HG03159 (cell line): ENCODE measurements at regions not wholly inside any gene's neighbourhood (a gene's known extent, or its start where the extent isn't known, plus 50 kb on each side); places are given as distances from the start of the nearest gene placed in this dataset.

ENCODE experiments used
- ATAC-seq: cut with Tn5 transposase; IDR thresholded peaks from one replicate; pipeline ENCODE4 v1.9.1; 2021; ENCODE audit warnings: mild to moderate bottlenecking, moderate library complexity; ENCODE audit not compliant: unreplicated experiment

DNA sequence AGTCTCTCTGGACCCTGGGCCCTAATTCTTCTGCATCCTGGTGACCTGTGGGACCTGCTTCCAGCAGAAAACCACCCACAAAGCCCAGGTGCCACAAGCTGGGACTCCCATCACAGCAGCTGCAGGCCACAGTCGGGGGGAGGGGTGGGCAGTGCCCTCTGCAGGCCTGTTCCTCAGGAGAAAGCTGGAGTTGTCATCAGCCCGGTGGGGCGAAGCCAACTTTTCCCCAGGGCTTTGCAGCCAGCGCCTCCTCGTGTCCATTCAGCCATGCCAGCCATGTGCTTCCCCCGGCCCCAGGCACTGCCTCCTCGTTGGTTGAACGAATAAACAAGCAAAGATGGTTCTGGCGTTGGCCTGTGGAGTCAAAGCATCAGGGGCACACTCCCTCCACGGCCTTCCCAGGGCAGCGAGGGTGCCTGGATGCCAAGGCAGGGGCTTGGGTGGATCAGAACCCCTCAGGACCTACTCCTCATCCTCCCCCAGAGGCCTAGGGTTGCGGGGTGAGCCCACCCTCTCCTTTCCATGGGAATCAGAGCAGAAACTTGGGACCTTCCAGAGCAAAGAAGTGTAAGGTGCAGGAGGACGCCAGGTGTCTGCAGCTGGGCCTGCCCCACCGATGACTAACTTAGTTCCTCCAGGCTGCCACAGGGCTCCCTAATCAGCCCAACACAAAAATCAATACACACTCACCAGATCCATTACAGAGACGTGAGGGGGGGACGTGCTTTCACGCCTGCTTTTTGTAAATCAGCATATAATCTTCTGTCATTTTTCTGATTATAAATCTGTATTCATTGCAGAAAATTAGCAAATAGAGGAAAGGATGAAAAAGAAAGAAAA lies 75.7 kb upstream of the RAB6C start:
- no peak for ATAC-seq

GRCh38 chr2:129904532-129905446 lies 74.7 kb upstream of the RAB6C start:
- no peak for ATAC-seq

DNA sequence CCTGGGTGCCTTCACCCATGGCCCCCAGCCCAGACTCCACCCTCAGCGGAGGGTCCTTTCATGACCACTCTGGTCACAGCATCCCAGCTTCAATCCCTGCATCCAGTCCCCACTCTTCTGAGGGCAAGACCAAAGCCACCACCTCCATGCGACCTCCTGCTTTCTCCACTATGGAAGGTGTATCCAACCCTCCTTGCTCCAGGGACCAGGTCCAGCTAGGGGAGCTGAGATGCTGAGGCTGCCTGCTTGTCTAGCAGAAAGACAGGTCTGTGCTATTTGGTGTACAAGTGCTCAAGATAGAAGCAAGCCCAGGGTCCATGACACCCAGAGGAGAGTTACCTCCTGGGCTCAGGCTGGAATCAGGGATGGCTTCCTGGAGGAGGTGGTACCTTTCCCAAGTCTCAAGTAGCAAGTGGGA lies 73.8 kb upstream of the RAB6C start:
- ATAC-seq, result no peak

DNA sequence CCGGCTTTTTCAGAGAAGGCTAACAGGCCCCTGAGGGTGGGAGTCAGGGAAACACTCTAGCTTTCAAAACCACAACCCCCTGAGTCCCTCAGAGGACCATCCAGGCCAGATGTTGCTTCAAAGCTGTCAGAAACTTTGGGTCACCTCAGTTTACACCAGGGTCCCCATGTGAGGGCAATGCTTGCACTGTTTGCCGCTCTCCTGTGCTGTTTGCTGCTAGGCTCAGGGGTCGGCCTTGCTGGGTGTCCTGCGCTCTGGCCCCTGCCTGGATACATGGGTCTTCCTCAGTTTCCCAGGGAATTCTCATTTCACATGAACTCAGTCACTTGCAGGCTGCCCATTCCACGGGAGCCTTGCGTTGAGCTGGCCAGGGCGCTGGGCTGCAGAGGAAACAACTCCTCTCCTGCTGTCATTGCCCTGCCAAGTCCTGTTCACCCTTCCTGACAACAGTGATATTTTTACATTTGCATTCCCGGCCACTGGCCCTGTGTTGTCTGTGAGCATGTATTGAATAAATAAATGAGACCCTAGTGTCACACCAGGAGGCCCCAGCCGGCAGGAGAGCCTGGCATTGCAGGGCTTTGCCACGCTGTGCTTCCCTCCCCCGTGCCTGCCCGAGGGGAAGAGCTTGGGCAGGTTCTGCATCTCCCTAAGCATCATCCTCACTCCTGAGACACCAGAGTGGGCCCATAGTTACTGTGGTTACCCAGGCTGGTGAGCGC lies 73.2 kb upstream of the RAB6C start:
- no peak for ATAC-seq

- ATAC-seq, result no peak
Observed at GRCh38 chr2:129906861-129907235, 72.6 kb upstream of the RAB6C start.

- ATAC-seq, result no peak
Observed at GRCh38 chr2:129907256-129907998, 72.0 kb upstream of the RAB6C start.

- no peak for ATAC-seq
Observed at GRCh38 chr2:129908721-129909373, 70.6 kb upstream of the RAB6C start.

GRCh38 chr2:129909651-129910418 lies 69.6 kb upstream of the RAB6C start:
- no peak for ATAC-seq

- no peak for ATAC-seq
Observed at GRCh38 chr2:129910446-129911362, 68.8 kb upstream of the RAB6C start.

- no peak for ATAC-seq
Observed at GRCh38 chr2:129911363-129912065, 68.0 kb upstream of the RAB6C start.

DNA sequence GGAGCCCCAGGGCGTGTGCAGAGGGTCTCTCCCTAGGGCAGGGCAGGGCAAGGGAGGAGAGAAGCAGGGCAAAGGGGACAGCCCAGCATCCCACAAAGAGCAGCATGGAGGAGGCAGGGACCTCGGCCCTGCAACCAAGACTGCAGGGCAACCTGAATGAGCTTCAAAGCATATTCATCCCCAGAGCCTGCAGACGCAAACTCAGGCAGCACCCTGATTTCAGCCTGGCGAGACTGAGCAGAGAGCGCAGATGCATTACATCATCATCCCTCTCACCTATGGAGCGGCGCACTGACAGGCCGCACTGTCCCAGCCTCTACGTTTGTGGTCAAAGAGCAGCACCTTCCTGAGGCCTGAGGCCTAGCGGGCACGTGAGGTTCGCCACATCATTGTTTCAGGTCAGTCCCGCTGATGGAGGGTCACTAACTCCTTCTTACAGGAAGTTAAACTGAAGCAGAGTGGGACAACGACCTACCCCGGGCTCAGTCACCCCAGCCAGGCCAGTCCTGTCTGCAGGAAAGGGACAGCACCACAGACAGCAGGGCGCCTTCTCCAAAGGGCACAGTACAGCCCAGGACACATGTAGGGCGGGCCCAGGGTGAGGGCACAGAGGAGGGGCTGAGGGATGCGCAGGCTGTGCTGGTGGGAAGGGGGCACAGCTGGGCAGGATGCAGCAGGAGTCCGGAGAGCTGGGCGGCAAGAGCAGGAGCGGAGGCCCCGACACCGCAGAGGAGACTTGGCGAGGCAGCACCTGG lies 67.2 kb upstream of the RAB6C start:
- ATAC-seq, result no peak

DNA sequence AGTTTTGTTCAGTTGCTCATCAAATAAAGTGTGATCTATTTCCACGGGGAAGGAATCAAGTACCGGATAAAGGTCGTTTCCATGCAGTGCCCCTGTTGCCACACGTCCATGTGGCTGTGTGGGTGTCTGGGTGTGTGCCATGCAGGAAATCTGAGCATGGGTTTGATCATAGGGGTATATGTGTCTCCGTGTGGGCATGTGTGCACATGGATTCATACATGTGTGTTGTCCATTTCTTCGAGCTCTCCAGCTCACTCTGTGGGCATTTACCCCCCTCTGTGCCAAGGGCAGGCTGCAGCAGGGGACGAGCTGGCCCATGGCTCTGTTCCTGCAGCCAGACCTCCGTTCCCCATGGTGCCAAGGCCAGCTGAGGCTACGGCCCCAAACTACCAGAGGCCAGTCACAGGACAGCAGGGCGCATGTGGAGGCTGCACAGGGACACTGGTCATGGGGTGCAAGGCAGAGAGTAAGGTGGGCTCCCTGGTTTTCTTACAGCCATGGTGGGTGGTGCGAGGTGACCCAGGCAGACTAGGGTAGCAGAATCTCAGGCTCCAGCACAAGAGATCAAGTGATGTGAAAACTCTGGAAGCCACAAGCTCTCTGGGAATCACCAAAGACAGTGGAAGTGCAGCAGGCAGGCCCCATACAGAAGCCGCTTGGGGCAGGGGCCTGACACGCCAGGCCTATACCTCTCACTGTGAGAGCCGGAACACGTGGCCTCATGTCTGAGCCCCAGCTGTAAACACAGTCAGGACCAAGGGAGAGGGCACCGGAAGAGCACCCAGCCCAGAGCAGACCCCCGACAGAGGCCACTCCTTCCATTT lies 66.4 kb upstream of the RAB6C start:
- ATAC-seq, result no peak

- ATAC-seq, result no peak
Observed at GRCh38 chr2:129913695-129914495, 65.6 kb upstream of the RAB6C start.

DNA sequence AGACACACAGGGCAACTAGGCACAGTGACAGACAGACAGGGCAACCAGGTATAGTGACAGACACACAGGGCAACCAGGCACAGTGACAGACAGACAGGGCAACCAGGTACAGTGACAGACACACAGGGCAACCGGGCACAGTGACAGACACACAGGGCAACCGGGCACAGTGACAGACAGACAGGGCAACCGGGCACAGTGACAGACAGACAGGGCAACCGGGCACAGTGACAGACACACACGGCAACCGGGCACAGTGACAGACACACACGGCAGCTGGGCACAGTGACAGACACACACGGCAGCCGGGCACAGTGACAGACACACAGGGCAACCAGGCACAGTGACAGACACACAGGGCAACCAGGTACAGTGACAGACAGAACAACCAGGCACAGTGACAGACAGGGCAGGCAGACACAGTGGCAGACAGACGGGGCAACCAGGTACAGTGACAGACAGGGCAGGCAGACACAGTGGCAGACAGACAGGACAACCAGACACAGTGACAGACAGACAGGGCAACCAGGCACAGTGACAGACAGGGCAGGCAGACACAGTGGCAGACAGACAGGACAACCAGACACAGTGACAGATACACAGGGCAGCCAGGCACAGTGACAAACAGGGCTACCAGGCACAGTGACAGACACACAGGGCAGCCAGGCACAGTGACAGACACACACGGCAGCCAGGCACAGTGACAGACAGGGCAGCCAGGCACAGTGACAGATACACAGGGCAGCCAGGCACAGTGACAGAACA lies 64.7 kb upstream of the RAB6C start:
- no peak for ATAC-seq
